GM13976 (cell line): ENCODE measurements at regions not wholly inside any gene's neighbourhood (a gene's known extent, or its start where the extent isn't known, plus 50 kb on each side); places are given as distances from the start of the nearest gene placed in this dataset.

Experiments used
- DNase-seq: peaks from one replicate; pipeline ENCODE4 v3.0.0; 2012; ENCODE audit warnings: low spot score
- CTCF ChIP-seq: IDR thresholded peaks from 2 replicates; pipeline ENCODE4 v1.5.1; 2012; ENCODE audit warnings: borderline replicate concordance, mild to moderate bottlenecking; ENCODE audit not compliant: insufficient read depth; ENCODE audit errors: extremely low read depth, missing control alignments, control extremely low read depth
- in situ Hi-C: fragments of 300-500 bp; cut with MboI; formaldehyde crosslinking; loops from one replicate; pipeline ENCODE4 v1.12.0; 2022; ENCODE audit warnings: low sequenced_read_pairs, mixed read lengths, inconsistent platforms; ENCODE audit not compliant: unreplicated experiment

GRCh38 chrX:456551-457291 lies 70.0 kb upstream of the PPP2R3B start:
- in situ Hi-C loops: no loop called here

GRCh38 chrX:457292-457679 lies 70.6 kb upstream of the PPP2R3B start:
- no peak for TF ChIP-seq CTCF
- no peak for DNase-seq
- in situ Hi-C loops: no loop called here

More at GRCh38 chrX:456551-457291, 70.0 kb upstream of the PPP2R3B start:
- no peak for DNase-seq
- no peak for TF ChIP-seq CTCF

- in situ Hi-C loops: no loop called here
- no peak for DNase-seq
- no peak for TF ChIP-seq CTCF
These were observed 71.9 kb upstream of the PPP2R3B start for GRCh38 chrX:458631-459061.

GRCh38 chrX:459611-460010 lies 72.9 kb upstream of the PPP2R3B start:
- in situ Hi-C loops: no loop called here
- TF ChIP-seq CTCF: no peak
- peak; percentile 4 for DNase-seq

GRCh38 chrX:460116-460515 lies 73.4 kb upstream of the PPP2R3B start:
- no peak for TF ChIP-seq CTCF
- in situ Hi-C loops: no loop called here
- peak; percentile 3 for DNase-seq

- DNase-seq: no peak
- no peak for TF ChIP-seq CTCF
- in situ Hi-C loops: no loop called here
These were observed 74.3 kb upstream of the PPP2R3B start for GRCh38 chrX:460823-461640.
